ENCODE measurements at regions not wholly inside any gene's neighbourhood (a gene's known extent, or its start where the extent isn't known, plus 50 kb on each side); places are given as distances from the start of the nearest gene placed in this dataset.

DNA sequence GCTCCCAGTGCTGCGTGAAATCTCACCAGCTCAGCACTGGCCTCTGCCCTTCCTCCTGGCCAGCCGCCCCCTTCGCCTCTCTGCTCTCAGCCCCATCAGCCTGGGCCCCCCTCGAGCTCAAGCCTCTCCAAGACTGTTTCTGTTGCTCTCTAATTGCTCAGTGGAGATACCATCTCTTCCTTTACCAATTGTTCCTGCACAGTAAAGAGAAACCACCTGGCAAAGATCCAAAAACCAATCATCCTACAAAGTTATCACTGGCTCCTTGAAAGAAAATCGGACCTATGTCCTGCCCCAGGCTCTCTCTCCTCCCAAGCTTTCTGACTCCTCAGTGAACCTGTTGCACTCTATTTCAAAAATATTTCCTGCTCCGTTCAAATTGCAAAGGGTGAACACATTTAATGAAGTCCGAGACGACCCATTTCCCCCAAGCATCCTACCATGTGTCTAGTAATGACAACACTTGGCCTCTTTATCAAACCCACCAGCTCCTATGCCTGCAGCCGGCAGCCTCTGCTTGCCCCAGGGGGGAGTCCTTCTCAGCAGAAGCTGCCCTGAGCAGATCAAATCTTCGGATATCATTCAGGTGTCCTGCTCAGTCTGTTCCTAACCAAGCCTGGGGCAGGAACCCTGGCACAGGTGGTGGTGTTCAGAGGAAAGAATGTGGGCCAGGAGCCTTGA lies 53.7 kb upstream of the FAM174B start (continued):
- TF ChIP-seq, protein P1, sequence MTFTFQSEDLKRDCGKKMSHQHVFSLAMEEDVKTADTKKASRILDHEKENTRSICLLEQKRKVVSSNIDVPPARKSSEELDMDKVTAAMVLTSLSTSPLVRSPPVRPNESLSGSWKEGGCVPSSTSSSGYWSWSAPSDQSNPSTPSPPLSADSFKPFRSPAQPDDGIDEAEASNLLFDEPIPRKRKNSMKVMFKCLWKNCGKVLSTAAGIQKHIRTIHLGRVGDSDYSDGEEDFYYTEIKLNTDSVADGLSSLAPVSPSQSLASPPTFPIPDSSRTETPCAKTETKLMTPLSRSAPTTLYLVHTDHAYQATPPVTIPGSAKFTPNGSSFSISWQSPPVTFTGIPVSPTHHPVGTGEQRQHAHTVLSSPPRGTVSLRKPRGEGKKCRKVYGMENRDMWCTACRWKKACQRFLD (CRISPR knock-in tag; IDR thresholded peaks at IDR 0.05; ENCODE audit: borderline replicate concordance): no peak
- TF ChIP-seq ZNF720 (CRISPR knock-in tag; IDR thresholded peaks at IDR 0.05): no peak

DNA sequence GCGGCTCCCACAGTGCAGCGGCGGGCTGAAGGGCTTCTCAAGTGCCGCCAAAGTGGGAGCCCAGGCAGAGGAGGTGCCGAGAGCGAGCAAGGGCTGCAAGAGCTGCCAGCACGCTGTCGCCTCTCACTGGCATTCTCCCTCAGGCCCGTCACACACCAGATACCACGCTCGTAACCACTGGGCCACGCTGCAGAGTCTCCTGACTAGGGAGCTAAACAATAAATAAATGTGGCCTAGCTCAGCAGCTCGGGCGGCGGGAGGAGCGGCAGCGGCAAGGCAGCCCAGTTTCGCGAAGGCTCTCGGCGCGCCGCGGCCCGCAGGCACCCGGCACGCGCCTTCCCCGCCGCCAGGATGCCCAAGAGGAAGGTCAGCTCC lies 55.9 kb upstream of the FAM174B start:
- no peak for FAIRE-seq
- no peak for ATAC-seq
- Histone ChIP-seq H3K4me1 (ENCODE audit: insufficient read depth, low read length) (0 out of 2 replicates have a peak, but pooled peaks cover 6% of the 10 kb centered on the region), H3K4me3 (replicated peaks in 1 of 3; ENCODE audit: insufficient read depth in 1 of 3, low read depth in 2 of 3, low read length in 3 of 3) (no peak overlapping the region), H3K27me3 (ENCODE audit: control insufficient read depth in 1 of 2, insufficient read depth in 2 of 2, low read length in 2 of 2) (peaks cover 1 to 14% of the 10 kb centered on the region in 2 experiments; a peak in 3 of 5 replicates), H3K9ac (ENCODE audit: insufficient read depth, low read depth, low read length) (no peak overlapping the region), H3K36me3 (replicated peaks in 1 of 2; ENCODE audit: control insufficient read depth in 1 of 2, insufficient read depth in 2 of 2, low read length in 2 of 2) (no peaks in the 10 kb centered on the region), H3K9me3 (ENCODE audit: low read length) (no peaks in the 10 kb centered on the region), H3K79me2 (ENCODE audit: insufficient read depth, low read length) (no peaks in the 10 kb centered on the region), H3K4me2 (ENCODE audit: low read depth, low read length) (no peak overlapping the region), H2AFZ (ENCODE audit: low read length) (no peak overlapping the region), H4K20me1 (ENCODE audit: insufficient read depth, low read length) (no peaks in the 10 kb centered on the region), H3K27ac (ENCODE audit: extremely low read length, insufficient read depth, low read length) (no peak overlapping the region)
- CTCF ChIA-PET (ENCODE audit: low intra/inter-chr PET ratio, low total read pairs): no interaction called here
- 76% methylated on average over 22 of the region's 30 CpGs for WGBS (ENCODE audit: low lambda C conversion rate)
- in situ Hi-C loops (cut with HindIII; ENCODE audit: extremely low pct_ligation_motif_present, low pct_unique_long_range_greater_than_20kb): loop anchor here (10.0 kb wide), 1 partner anchor 187 kb away; no protein-coding TSS in a partner anchor
- no peak for DNase-seq (ENCODE audit: low spot score)
- POLR2A ChIA-PET: no interaction called here
- no TSS peak for BruUV-seq (replicated peaks)
- TF ChIP-seq SMAD1 (CRISPR knock-in tag; IDR thresholded peaks at IDR 0.05; ENCODE audit: borderline replicate concordance, low read depth) (no peak), CREB1 (IDR thresholded peaks at IDR 0.05) (no peak), CREB1 (CRISPR knock-in tag; IDR thresholded peaks at IDR 0.05) (no peak)
- intact Hi-C loops (cut with micrococcal nuclease; ENCODE audit: unreplicated experiment): loop anchor here (10.0 kb wide), 1 partner anchor 617 kb away; no protein-coding TSS in a partner anchor
